ENCODE measurements at regions not wholly inside any gene's neighbourhood (a gene's known extent, or its start where the extent isn't known, plus 50 kb on each side); places are given as distances from the start of the nearest gene placed in this dataset.
"Not testable (repeated sequence)": the region's sequence is repeated elsewhere in the genome, so short reads cannot be mapped to it uniquely, and the experiment has no call there.

GRCh38 chr10:65413001-65413400 is 1512.8 kb upstream of the LRRTM3 start:
- intact Hi-C loops (cut with DNase I) = no loop called here
- no peak for DNase-seq

DNA sequence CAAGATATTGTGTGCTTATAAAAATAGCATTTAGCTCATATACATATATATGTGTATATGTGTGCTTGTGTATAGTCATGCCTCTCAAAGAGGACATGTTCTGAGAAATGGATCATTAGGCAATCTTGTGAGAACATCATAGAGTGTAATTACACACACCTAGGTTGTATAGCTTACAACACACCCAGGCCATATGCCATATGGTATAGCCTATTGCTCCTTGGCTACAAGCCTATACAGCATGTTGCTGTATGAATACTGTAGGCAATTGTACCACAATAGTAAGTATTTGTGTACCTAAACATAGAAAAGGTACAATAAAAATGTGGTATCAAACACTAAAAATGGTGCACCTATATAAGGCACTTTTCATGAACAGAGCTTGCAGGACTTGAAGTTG is 1510.5 kb upstream of the LRRTM3 start:
- intact Hi-C loops (cut with DNase I) = no loop called here

DNA sequence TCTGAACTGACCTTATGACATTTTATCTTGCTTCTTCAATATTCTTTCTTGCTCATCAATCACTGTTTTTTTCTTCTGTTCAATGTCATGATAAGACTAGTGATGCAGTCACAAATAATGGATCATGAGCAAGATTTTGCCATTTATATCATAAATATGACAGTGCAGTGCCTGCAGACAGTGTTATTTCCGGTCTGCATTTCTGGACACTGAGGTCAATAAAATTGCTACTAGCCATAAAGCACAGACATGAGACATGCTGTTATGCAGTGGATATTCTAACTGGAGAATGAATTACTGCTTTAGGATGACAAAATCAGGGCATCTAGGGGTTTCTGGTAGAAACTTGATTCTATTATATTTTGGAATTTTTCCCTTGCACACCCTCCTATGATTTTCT is 1509.7 kb upstream of the LRRTM3 start:
- no peak for DNase-seq
- intact Hi-C loops (cut with DNase I) = no loop called here

More for the DNA sequence above, 1510.5 kb upstream of the LRRTM3 start:
- DNase-seq = no peak

GRCh38 chr10:65419629-65420028 is 1506.2 kb upstream of the LRRTM3 start:
- no peak for DNase-seq
- intact Hi-C loops (cut with DNase I) = no loop called here

DNA sequence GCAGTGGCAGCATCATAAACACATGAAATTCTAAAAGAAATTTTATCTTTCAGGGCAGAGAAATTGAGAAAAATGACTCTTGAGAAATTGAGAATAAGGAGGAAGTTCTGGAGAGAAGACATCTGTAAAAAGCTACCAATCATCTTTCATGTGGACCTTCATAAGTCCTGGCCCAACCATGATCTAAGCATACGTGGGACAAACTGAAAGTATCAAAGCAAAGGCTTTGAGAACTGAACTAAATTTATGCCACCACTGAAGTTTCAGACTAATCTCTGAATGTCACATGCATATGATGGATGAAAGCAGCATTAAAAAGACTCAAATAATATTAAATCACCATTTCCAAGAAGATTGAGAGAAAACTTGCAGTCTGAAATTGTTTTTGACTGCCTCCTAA is 1502.8 kb upstream of the LRRTM3 start:
- intact Hi-C loops (cut with DNase I) = no loop called here
- DNase-seq = no peak

GRCh38 chr10:65429381-65429780 is 1496.5 kb upstream of the LRRTM3 start:
- DNase-seq; intact Hi-C loops (cut with DNase I): not testable (repeated sequence)

DNA sequence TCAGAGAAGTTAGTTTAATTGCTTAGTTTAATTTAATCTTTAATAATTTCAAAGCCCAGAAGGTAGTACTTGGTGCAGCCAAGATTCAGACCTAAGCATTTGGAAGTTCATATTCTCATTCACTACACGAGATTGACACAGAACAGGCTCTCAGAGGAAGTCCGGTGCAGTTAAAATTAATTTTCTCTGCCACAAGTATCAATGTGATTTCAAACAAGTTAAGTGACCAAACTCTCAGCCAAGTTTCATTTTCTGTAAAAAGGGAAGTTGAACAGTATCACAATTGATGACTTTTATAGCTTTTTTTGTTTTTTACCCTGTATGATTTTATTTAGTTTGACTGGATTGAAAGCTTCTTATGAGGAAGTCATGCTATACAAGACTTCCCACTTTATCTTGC is 1494.9 kb upstream of the LRRTM3 start:
- intact Hi-C loops (cut with DNase I) = no loop called here
- no peak for DNase-seq

DNA sequence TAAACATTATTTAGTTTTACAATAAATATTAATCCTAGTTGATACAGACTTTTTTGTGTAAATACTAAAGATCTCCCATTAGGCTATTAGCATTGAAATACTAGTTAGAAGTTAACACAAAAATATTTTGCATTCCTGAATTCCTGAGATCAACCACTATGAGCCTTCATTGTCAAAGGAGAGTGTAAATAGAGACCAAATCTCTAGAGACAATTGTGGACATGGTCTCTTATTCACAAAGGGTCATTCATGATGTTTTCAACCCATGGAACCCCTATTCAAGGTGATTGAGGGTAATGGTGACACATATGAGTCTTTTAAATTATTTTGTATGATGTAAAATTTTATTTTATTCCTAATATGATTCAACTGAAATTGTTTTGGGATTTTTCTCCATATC is 1454.8 kb upstream of the LRRTM3 start:
- no peak for DNase-seq
- intact Hi-C loops (cut with DNase I) = no loop called here

DNA sequence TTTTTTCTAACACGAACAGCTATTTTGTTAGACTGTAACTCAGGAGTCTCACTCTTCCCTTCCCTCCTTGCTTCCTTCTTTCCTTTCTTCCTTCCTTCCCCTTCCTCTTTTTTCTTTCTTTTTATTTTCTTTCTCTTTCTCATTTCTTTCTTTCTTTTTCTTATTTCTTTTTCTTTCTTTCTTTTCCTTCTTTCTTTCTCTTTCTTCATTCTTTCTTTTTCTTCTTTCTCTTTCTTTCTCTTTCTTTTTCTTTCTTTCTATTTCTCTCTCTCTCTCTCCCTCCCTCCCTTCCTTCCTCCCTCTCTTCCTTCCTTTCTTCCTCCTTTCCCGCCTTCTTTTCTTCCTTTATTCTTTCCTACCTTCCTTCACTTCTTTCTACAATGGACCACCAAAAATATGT is 1443.0 kb upstream of the LRRTM3 start:
- no peak for DNase-seq
- intact Hi-C loops (cut with DNase I) = no loop called here

GRCh38 chr10:65491799-65492198 is 1434.0 kb upstream of the LRRTM3 start:
- no peak for DNase-seq

DNA sequence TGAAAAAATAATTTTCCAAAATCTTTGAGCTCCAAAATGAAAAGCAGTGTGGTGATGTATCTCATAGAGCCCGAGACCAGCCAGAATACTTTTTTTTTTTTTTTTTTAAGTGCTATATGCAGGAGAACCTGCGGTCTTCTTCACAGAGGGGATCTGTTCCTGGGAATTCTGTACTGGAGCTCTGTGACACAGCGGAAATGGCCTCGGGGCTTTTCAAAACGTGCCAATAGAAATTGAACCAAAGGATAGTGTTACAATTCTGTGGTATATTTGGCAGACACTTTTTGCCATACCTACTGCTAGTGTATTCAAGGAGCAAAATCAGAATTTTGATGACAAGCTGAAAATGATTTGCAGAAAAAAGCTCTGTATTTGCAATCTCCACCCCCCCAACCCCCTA is 1429.3 kb upstream of the LRRTM3 start:
- intact Hi-C loops (cut with DNase I) = no loop called here
- DNase-seq = no peak

More at GRCh38 chr10:65491799-65492198, 1434.0 kb upstream of the LRRTM3 start:
- intact Hi-C loops (cut with DNase I) = no loop called here

- intact Hi-C loops (cut with DNase I) = no loop called here
- no peak for DNase-seq
Observed at GRCh38 chr10:65497837-65498236, 1428.0 kb upstream of the LRRTM3 start.

DNA sequence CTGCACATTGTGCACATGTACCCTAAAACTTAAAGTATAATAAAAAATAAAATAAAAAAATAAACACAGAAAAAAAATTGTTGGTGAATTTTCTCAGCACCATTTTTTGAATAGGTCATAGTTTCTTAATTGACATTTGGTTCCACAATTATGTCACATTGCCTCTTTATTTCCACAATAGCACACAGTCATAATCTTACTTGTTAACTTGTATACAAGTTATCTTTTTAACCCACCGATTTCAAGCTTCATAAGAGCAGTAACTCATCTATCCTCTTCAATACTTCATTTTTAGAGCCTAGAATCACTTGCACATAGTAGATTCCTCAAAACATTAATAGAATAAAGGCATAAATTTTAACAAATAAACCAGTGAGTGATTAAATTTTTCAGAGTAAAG is 1425.1 kb upstream of the LRRTM3 start:
- DNase-seq = no peak
- intact Hi-C loops (cut with DNase I) = no loop called here

DNA sequence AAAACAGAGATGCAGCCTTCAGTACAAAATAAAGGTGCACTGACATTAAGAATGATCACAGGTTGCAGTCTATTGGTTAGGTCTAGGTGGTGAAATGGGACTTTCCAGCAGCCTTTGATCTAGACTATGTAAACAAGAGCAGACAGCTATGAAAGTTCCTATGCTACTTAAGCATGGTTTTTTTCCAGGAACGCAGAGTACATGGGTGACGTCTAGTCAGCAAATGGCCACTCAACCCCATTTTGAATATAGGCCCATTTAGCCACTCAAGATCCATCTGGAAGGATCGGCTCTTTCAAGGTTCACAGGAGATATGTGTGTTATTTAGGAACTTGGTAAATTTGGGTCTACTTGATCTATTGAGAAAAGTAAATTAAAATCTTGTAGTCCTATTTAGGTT is 1424.6 kb upstream of the LRRTM3 start:
- intact Hi-C loops (cut with DNase I) = no loop called here
- no peak for DNase-seq

GRCh38 chr10:65518379-65518778 is 1407.5 kb upstream of the LRRTM3 start:
- no peak for DNase-seq
- intact Hi-C loops (cut with DNase I) = no loop called here

DNA sequence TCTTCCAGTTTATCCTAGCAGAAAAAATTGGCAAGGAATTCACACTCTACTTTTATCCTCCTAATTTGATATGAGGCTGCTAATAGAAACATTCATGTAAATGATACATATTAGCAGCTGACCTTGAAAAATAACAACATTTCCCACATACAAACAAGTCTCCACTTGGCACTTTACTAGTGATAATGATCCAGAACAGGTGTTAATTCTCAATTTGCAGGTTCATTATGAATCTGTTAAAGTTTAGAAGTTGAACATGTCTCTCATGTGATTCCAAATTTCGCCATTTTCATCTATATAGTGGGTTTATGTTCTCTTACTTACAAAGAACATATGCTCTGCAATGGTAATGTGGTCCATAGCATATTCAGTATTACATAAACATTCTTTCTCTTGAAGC is 1396.8 kb upstream of the LRRTM3 start:
- no peak for DNase-seq
- intact Hi-C loops (cut with DNase I) = no loop called here

DNA sequence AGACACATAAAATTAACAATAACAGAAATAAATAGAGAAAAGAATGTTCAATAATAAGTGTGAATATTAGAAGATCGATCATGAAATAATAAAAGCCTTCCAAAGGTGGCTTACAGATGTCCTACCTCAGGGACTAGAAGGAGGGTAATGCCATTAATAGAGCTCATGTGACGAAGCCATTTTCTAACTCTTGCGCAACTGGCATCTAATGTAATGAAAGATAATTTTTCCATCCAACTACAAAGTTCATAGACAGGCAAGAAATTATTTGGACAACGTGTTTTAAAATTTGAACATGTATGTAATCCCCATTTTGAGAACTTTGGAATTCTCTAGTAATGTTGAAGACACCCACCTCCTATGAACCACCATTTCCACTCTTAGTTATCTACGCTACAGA is 1394.3 kb upstream of the LRRTM3 start:
- DNase-seq = no peak
- intact Hi-C loops (cut with DNase I) = no loop called here

DNA sequence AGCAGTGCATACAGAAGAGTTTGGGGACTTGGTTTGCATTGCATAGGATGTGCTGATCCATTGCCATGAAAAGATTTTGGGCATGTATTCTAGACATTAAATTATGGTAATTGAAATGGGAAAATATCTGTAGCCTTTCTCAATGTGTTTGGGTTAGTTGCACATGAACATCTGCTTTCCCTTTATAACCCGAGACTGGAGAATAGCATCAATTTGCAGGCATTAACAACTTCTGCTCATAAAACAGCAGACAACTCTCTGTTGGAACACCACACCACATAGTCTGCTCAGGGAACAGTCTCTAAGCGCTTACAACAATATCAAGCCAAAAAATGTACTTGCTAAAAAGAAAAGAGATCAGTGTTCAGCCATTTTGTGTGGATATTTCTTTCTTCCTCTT is 1391.1 kb upstream of the LRRTM3 start:
- no peak for DNase-seq
- intact Hi-C loops (cut with DNase I) = no loop called here

GRCh38 chr10:65544756-65545155 is 1381.1 kb upstream of the LRRTM3 start:
- DNase-seq = no peak
- intact Hi-C loops (cut with DNase I) = no loop called here

- intact Hi-C loops (cut with DNase I) = no loop called here
- DNase-seq = no peak
Observed at GRCh38 chr10:65548001-65548400, 1377.8 kb upstream of the LRRTM3 start.

GRCh38 chr10:65550761-65551160 is 1375.1 kb upstream of the LRRTM3 start:
- intact Hi-C loops (cut with DNase I) = no loop called here
- no peak for DNase-seq

DNA sequence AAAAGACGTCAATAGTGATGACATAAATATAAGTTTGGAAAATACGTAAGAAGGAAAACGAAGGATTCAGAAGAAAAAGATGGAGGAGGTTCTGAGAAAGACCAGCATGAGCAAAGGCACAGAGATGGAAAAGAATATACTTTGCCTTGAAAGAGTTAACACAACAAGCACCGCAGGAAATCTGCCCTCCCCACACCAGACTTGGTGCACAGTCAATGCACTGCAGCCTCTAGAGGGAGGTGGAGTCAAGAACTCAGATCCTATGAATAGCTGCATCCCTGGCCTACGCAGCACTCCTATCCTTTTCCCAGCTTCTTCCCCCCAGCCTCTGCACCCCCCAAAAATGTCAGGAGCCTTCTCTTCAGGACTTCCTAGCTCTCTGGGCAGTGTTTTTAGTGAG is 1370.6 kb upstream of the LRRTM3 start:
- intact Hi-C loops (cut with DNase I) = no loop called here
- no peak for DNase-seq
